ENCODE measurements at regions not wholly inside any gene's neighbourhood (a gene's known extent, or its start where the extent isn't known, plus 50 kb on each side); places are given as distances from the start of the nearest gene placed in this dataset.
"Not testable (repeated sequence)": the region's sequence is repeated elsewhere in the genome, so short reads cannot be mapped to it uniquely, and the experiment has no call there.

DNA sequence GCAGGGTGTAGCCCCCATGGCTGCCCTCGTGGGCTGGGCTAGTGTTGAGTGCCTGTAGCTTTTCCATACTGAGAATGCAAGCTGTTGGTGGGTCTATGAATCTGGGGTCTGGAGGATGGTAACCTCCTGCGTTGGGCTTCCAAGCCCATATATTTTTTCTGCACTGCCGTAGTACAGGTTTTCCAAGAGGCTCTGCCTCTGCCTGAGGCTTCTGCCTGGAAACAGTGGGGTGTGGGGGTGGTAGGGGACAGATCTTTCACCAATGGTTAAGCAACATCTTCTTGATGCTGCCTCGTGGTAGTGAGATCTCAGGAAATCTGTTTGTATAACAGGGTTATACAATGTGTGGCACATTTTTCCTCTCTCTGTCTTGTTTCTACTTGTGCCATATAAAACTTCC is 189.0 kb upstream of the ZNF519 start:
- DNase-seq, result not testable (repeated sequence)

DNA sequence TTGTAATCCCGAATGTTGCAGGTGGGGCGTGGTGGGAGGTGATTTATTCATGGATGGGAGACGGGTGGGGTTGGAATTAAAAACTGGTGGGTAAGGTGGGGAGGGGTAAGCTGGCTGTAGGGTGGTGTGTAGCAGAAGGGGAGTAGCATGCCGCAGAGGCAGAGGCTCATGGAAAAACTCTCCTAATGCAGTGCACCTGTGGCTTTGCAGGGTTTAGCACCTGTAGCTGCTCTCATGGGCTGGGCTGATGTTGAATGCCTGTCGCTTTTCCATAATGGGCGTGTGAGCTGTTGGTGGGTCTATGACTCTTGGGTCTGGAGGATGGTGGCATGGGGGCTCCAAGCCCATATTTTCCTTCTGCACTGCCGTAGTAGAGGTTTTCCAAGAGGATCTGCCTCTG is 169.0 kb upstream of the ZNF519 start:
- not testable (repeated sequence) for DNase-seq

DNA sequence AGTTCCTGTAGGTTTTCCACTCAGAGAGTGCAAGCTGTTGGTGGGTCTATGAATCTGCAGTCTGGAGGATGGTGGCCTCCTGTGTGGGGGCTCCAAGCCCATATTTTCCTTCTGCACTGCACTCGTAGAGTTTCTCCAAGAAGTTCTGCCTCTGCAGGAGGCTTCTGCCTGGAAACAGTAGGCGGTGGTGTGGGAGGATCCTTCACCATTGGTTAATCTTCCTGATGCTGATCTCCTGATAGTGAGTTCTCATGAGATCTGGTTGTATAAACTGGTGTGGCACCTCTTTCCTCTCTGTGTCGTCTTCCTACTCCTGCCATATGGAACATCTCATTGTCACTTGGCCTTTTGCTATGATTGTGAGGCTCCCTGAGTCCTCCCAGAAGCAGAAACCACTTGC is 162.8 kb upstream of the ZNF519 start:
- DNase-seq, result not testable (repeated sequence)

DNA sequence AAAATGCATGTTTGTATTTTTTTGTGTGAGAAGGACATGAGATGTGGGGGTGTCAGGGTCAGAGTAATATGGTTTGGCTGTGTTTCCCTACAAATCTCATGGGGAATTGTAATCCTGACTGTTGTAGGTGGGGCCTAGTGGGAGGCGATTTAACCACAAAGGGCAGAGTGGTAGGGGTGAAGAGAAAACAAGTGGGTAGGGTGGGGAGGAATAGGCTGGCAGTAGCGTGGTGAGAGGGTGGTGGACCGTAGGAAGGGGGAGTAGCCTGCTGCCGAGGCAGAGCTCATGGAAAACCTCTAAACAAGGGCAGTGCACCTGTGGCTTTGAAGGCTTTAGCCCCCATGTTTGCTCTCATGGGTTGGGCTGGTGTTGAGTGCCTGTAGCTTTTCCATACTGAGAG is 152.8 kb upstream of the ZNF519 start:
- DNase-seq, result no peak

DNA sequence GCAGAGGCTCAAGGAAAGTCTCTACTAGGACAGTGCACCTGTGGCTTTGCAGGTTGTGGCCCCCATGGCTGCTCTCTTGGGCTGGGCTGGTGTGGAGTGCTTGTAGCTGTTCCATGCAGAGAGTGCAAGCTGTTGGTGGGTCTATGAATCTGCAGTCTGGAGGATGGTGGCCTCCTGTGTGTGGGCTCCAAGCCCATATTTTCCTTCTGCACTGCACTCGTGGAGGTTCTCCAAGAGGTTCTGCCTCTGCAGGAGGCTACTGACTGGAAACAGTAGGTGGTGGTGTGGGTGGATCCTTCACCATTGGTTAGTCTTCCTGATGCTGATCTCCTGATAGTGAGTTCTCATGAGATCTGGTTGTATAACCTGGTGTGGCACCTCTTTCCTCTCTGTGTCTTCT is 143.2 kb upstream of the ZNF519 start:
- DNase-seq, result not testable (repeated sequence)

DNA sequence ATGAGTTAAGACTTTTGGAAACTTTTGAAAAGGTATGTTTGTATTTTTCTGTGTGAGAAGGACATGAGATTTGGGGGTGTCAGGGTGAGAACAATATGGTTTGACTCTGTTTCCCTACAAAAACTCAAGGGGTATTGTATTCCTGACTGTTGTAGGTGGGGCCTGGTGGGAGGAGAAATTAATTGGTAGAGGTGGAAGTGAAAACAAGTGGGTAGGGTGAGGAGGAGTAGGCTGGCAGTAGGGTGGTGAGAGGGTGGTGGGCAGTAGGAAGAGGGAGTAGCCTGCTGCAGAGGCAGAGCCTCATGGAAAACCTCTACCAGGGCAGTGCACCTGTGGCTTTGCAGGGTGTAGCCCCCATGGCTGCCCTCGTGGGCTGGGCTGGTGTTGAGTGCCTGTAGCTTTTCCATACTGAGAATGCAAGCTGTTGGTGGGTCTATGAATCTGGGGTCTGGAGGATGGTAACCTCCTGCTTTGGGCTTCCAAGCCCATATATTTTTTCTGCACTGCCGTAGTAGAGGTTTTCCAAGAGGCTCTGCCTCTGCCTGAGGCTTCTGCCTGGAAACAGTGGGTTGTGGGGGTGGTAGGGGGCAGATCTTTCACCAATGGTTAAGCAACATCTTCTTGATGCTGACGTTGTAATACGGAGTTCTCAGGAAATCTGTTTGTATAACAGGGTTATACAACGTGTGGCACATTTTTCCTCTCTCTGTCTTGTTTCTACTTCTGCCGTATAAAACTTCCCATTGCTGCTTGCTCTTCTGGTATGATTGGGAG is 133.6 kb upstream of the ZNF519 start:
- DNase-seq, result not testable (repeated sequence)

DNA sequence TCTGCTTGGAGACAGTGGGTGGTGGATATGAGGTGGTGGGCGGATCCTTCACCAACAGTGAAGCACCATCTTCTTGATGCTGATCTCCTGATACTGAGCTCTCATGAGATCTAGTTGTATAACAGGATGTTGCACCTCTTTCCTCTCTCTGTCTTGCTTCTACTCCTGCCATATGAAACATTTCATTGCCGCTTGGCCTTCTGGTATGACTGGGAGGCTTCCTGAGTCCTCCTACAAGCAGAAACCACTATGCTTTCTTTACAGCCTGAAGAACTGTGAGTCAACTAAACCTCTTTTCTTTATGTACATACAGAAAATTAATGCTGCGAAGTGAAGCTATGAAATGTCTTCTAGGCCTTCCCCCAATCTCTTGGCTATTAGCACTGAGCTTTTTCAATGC is 130.6 kb upstream of the ZNF519 start:
- not testable (repeated sequence) for DNase-seq

DNA sequence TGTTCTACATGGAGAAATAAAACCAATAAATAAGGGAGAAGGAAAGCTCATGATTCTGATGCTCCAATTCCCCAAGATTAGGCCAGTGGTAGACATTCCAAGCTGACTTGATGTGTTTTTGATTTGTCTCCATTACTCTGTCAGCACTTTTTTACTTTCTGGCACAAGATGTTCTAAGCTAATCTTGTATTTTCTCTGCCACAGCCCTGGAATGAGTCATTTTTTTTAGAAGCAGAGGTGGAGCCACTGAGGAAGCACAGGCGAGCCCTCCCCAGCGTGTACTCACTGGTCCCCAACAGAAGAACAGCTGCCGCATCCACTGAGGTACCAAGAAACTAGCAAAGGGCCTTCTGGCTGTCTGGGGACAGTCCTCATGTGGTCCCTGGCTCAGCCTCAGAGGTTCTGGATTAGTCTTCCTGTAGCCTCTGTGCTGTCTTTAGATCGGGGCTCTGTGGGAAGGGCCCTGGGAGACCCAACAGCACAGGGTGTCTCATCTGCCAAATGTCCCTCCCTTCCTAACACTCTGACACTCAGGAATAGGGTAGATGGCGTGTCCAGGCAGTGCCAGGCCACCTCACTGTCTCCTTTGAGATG is 117.9 kb upstream of the ZNF519 start:
- DNase-seq, result not testable (repeated sequence)

DNA sequence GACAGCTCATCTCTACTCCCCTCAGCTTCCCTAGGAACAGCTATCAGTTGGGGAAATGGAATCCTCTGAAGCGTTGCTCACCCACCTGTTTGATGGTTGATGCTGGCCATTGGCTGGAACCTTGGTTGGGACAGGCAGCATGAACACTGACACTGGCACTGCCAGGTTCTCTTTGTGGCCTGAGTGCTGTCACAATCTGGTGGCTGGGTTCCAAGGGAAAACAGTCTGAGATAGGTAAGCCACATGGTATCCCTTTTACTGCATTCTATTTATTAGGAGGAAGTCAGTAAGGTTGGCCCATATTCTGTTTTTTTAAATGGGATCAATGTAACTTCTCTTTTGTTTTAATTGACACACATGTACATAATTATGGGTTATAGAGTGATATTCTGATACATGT is 107.0 kb upstream of the ZNF519 start:
- not testable (repeated sequence) for DNase-seq

DNA sequence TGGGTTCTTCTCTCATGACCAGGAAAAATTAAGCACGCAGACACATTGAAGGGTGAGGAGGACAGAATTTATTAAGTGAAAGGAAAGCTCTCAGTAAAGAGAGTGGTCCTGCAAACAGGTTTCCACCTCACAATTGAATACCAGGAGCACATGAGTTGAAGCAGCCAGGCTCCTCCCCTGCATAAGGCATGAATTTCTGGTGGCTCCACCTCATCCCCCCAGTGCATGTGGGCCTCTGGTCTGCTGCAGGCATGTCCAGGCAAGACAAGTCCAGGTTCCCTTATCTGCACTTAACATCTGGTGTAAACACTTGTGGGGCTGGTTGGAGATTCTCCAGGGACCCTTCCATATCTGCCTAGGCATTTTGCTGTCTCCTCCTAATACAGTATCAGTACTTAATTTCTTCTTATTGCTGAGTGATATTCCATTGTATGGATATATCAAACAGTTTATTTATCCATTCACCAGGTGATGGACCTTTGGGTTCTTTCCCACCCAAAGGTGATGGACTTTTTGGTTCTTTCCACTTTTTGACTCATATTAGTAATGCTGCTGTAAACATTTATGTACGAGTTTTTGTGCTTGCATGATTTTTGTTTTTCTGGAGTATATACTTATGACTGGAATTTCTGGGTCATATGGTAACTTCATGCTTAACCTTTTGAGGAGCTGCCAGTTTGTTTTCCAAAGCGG is 104.3 kb upstream of the ZNF519 start:
- not testable (repeated sequence) for DNase-seq

DNA sequence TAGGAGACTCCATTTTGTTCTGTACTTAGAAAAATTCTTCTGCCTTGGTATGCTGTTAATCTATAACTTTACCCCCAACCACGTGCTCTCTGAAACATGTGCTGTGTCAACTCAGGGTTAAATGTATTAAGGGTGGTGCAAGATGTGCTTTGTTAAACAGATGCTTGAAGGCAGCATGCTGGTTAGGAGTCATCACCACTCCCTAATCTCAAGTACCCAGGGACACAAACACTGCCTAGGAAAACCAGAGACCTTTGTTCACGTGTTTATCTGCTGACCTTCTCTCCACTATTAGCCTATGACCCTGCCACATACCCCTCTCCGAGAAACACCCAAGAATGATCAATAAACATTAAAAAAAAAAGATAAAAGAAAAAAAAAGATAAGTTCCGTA is 93.0 kb upstream of the ZNF519 start:
- DNase-seq, result not testable (repeated sequence)

DNA sequence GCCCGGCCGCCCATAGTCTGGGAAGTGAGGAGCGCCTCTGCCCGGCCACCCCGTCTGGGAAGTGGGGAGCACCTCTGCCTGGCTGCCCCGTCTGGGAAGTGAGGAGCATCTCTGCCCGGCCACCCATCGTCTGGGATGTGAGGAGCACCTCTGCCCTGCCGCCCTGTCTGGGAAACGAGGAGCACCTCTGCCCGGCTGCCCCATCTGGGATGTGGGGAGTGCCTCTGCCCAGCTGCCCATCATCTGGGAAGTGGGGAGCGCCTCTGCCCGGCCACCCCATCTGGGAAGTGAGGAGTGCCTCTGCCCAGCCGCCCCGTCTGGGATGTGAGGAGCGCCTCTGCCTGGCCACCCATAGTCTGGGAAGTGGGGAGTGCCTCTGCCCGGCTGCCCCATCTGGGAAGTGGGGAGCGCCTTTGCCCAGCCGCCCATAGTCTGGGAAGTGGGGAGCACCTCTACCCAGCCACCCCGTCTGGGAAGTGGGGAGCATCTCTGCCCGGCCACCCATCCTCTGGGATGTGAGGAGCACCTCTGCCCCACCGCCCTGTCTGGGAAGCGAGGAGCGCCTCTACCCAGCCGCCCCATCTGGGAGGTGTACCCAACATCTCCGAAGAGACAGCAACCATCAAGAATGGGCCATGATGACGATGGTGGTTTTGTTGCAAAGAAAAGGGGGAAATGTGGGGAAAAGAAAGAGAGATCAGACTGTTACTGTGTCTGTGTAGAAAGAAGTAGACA is 92.5 kb upstream of the ZNF519 start:
- not testable (repeated sequence) for DNase-seq

DNA sequence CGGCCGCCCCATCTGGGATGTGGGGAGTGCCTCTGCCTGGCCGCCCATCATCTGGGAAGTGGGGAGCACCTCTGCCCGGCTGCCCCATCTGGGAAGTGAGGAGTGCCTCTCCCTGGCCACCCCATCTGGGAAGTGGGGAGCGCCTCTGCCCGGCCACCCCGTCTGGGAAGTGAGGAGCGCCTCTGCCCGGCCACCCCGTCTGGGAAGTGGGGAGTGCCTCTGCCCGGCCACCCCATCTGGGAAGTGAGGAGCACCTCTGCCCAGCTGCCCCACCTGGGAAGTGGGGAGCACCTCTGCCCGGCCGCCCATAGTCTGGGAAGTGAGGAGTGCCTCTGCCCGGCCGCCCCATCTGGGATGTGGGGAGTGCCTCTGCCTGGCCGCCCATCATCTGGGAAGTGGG is 91.7 kb upstream of the ZNF519 start:
- DNase-seq, result not testable (repeated sequence)

DNA sequence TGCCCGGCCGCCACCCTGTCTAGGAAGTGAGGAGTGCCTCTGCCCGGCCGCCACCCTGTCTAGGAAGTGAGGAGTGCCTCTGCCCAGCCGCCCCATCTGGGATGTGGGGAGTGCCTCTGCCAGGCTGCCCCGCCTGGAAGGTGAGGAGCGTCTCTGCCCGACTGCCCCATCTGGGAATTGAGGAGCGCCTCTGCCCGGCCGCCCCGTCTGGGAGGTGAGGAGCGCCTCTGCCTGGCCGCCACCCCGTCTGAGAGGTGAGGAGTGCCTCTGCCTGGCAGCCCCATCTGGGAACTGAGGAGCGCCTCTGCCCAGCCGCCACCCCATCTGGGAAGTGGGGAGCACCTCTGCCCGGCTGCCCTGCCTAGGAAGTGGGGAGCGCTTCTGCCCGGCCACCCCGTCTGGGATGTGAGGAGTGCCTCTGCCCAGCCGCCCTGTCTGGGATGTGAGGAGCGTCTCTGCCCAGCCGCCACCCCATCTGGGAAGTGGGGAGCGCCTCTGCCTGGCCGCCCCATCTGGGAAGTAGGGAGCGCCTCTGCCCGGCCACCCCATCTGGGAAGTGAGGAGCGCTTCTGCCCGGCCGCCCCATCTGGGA is 91.1 kb upstream of the ZNF519 start:
- DNase-seq, result not testable (repeated sequence)

DNA sequence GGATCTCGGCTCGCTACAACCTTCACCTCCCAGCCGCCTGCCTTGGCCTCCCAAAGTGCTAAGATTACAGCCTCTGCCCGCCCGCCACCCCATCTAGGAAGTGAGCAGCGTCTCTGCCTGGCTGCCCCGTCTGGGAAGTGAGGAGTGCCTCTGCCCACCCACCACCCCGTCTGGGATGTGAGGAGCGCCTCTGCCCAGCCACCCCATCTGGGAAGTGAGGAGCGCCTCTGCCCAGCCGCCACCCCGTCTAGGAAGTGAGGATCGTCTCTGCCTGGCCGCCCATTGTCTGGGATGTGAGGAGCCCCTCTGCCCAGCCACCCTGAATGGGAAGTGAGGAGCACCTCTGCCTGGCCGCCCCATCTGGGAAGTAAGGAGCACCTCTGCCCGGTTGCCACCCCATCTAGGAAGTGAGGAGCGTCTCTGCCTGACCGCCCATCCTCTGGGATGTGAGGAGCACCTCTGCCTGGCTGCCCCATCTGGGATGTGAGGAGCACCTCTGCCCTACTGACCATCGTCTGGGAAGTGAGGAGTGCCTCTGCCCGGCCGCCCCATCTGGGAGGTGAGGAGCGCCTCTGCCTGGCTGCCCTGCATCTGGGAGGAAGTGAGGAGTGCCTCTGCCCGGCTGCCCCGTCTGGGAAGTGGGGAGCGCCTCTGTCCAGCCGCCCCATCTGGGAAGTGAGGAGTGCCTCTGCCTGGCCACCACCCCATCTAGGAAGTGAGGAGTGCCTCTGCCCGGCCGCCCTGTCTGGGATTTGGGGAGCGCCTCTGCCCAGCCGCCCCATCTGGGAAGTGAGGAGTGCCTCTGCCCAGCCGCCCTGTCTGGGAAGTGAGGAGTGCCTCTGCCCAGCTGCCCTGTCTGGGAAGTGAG is 90.4 kb upstream of the ZNF519 start:
- not testable (repeated sequence) for DNase-seq

DNA sequence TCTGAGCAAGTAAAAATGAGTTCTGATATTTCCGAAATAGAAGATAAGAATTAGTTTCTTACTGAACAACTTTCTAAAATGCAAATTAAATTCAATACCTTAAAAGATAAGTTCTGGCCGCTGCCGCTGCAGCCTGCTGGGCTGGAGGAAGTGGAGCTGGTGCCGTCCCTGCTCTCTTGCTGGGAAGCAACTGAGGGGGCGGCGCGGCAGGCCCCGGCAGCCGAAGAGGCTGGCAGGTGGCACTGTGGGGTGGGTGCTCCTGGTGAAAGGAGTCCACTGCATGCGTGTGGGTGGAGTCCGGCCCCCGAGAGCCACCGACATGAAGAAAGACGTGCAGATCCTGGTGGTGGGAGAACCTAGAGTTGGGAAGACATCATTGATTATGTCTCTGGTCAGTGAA is 89.5 kb upstream of the ZNF519 start:
- no peak for DNase-seq

DNA sequence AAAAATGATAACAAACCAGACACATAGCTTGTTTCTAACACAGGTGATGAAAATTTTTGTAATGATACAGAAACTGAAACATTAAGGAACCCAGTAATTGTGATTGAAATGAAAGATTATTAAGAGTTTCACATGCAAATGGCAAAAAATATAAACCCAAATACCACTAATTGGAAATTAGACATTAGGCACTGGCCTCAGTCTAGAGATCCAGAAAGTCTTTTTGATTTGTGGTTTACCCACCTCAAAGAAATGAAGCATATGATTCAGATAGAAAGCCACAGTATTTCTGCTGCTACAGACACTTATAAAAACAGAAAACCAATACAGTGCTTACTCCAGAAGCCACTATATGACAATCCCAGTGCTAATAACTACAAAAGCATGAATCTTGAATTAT is 83.7 kb upstream of the ZNF519 start:
- not testable (repeated sequence) for DNase-seq

DNA sequence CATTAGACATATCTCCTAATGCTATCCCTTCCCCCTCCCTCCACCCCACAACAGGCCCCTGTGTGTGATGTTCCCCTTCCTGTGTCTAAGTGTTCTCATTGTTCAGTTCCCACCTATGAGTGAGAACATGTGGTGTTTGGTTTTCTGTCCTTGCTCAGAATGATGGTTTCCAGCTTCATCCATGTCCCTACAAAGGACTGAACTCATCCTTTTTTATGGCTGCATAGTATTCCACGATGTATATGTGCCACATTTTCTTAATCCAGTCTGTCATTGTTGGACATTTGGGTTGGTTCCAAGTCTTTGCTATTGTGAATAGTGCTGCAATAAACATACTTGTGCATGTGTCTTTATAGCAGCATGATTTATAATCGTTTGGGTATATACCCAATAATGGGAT is 71.2 kb upstream of the ZNF519 start:
- not testable (repeated sequence) for DNase-seq

DNA sequence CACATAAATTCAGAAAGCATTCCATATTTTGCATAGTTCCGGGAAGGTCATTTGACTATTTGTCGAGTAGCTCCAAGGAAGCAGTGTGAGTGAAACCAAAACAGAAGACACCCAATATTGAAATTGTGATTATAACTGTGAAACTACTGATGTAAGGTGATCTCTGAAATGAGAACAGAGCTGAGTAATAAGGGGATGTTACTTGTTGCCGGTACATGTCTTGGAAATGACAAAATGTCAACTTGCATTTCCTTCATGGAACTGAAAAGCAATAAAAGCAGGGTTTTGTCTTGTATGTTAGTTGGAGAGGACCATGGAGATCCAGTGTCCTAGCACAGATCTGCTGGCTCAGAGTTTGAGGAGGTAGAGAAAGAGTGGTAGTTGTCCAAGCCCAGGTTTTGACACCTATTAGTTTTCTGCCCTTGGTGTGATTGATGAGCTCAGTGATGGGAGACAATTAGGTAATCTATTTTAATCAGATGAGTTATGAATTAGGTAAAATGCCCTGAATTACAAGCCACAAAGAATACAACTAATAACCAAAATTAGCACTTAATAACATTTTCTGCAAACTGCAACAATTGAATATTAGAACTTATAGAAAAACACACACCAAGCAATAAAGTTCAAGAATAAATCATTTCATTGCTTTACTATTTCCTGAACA is 58.7 kb upstream of the ZNF519 start:
- not testable (repeated sequence) for DNase-seq

DNA sequence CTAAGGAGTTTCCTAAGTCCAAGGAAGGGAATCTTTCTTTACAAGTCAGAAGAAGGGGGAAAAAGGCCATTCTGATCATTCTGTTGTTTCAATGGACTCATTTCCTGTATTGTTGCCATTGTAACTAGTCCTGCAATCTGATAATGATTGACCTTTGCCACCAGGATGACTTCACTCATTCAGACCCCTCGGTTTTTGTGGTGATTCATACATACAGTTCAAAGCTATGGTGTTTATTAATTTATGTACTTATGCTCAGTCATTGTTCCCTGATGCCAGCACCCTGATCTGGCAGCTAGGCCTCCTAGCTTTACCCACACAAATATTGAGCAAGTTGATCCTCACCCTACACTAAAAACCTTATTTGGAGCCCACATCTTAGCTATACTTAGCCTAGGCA is 57.6 kb upstream of the ZNF519 start:
- no peak for DNase-seq

DNA sequence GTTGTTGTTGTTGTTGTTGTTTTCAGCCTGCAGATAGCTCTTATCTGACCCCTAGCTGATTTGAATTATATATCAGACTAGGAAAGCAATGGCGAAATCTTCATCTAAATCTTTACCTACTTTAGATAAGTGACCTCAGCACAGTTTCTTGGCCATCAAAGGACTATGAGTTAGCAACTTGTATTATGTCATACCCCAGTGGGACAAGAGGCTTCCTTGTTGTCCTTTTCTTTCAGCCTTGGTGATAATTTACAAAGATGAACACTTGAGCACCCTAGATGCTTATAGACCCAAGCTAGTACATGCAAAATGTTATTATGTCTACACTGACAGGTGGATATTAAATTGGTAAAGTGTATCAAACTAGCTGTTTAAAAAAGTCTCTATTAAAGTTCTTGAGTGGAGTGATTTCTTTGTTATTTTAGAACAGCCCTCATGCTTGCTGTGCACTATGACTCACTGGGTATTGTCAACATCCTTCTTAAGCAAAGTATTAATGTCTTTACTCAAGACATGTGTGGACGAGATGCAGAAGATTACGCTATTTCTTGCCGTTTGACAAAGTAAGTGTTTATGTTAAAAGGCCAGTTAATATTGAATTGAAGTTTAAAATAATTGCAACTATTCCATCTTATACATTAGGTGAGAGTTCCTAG is 56.6 kb upstream of the ZNF519 start:
- not testable (repeated sequence) for DNase-seq
